ENCODE measurements at regions not wholly inside any gene's neighbourhood (a gene's known extent, or its start where the extent isn't known, plus 50 kb on each side); places are given as distances from the start of the nearest gene placed in this dataset.

GRCh38 chr12:47311568-47311967 lies 231.8 kb upstream of the AMIGO2 start:
- TF ChIP-seq POLR2A (IDR thresholded peaks at IDR 0.05) (no peak), CTCF (IDR thresholded peaks at IDR 0.05) (no peak)
